Heart left ventricle (tissue), 13 donors: ENCODE measurements at regions not wholly inside any gene's neighbourhood (a gene's known extent, or its start where the extent isn't known, plus 50 kb on each side); places are given as distances from the start of the nearest gene placed in this dataset.

Experiments used
- CTCF ChIP-seq, 12 donors: fragments of 200-600 bp; sonication (generic) in 4 of 12; IDR thresholded peaks; one replicate each; pipeline versions ENCODE4 v1.5.0 to v1.8.0; 2018 to 2022; ENCODE audit warnings: antibody characterized with exemption in 12 of 12, mild to moderate bottlenecking in 5 of 12
- POLR2A ChIP-seq, 2 donors: fragments of 450-650 bp; IDR thresholded peaks; one replicate each; pipeline ENCODE4 v1.6.1; 2017; ENCODE audit warnings: antibody characterized with exemption in 2 of 2, mild to moderate bottlenecking in 2 of 2, moderate library complexity in 2 of 2
- donor health status: ischemic (EF 13 %, LVEDD 7.1; RV severe dilation, severe dysfunction).
- donor health status: DM: no; HTN: yes; CAD: no.
- donor health status: DM: no; HTN: no; CAD: no.
- donor health status: ischemic (EF 25% LVEDD 6.9; RV normal size, moderate dysfunction).
- donor health status: ischemic (EF 25% LVEDD 5.7; RV mildly dilated, moderate dysfunction).
- donor health status: ischemic (EF 35%, LVEDD 5.7; RV mildly dilated, moderate dysfunction).
- donor health status: nonischemic (EF 11% LVEDD 7.7; RV severe dilation, severe dysfunction).
- donor health status: DM: yes; HTN: yes; CAD: no.
- donor health status: PGD.
- donor health status: ischemic (EF 29% LVEDD 5.4; RV normal size, mild dysfunction).
- donor health status: nonischemic (EF 23%, LVEDD 6.1; RV moderate dilation, normal function).

- no peak for TF ChIP-seq CTCF (IDR thresholded peaks at IDR 0.05)
- TF ChIP-seq POLR2A (IDR thresholded peaks at IDR 0.05), result no peak
Observed at GRCh38 chr1:81217058-81217457, 583.7 kb upstream of the ADGRL2 start.
